Esophagus squamous epithelium (tissue), 4 donors: ENCODE measurements at regions not wholly inside any gene's neighbourhood (a gene's known extent, or its start where the extent isn't known, plus 50 kb on each side); places are given as distances from the start of the nearest gene placed in this dataset.

ENCODE experiments used
- CTCF ChIP-seq, 6 experiments: fragments of 450-650 bp in 4 of 6; fragments of 200-600 bp in 2 of 6; sonication (generic) in 2 of 6; IDR thresholded peaks; one replicate each; pipeline ENCODE4 v1.5.1; 2016 to 2019; ENCODE audit warnings: antibody characterized with exemption in 6 of 6, mild to moderate bottlenecking in 4 of 6, moderate library complexity in 4 of 6
- POLR2A ChIP-seq, 4 donors: fragments of 450-650 bp; IDR thresholded peaks; one replicate each; pipeline ENCODE4 v1.6.1; 2017; ENCODE audit warnings: antibody characterized with exemption in 4 of 4, mild to moderate bottlenecking in 4 of 4, moderate library complexity in 3 of 4

GRCh38 chr15:54803987-54804386 is 392.8 kb downstream of the RSL24D1 start:
- TF ChIP-seq CTCF (IDR thresholded peaks at IDR 0.05) (no peak), POLR2A (IDR thresholded peaks at IDR 0.05) (no peak)
